ENCODE measurements at regions not wholly inside any gene's neighbourhood (a gene's known extent, or its start where the extent isn't known, plus 50 kb on each side); places are given as distances from the start of the nearest gene placed in this dataset.

DNA sequence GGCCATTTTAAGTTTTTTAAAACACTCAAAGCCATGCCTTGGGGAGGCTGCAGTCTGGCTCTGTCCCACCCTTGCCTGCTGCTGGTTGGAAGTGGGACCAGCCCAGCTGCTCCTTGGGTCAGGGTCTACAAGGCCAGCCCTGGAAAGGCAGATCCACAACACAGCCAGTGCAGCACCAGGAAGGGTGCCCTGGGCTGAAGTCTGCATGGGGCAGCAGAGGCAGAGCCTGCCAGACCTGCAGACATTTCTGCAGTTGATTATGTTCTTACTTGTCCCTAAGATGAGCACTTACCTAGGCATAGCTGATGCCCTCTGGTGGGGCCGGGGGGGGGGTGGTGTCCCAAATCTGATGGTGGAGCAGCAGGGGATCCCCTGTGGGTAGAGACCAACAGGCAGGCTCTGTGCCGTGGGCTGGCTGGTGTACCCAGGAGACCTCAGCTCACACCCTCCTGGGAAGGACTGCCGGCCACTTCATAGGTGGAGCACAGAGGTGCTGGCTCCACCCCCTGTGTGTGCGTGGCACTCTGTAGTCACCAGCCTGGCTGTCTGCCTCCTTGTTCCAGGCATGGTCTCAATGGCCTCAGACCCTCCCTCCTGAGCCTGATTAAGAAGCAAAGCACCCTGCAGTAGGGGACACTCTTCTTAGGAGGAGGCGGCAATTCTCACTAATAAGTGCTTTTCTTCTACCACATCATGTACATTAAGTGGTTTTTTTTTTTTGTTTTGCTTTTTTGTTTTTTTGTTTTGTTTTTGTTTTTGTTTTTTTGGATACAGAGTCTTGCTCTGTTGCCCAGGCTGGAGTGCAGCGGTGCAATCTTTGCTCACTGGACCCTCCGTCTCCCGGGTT, 97.4 kb upstream of the KLF13 start:
- Histone ChIP-seq H4K20me1 (replicated peaks; ENCODE audit: control insufficient read depth, extremely low read depth, insufficient read depth, low read length) (no peaks in the 10 kb centered on the region), H3K9ac (replicated peaks; ENCODE audit: extremely low read depth, insufficient read depth, low read length) (no peak overlapping the region), H3K36me3 (ENCODE audit: control insufficient read depth in 2 of 2, extremely low read depth in 1 of 2, insufficient read depth in 2 of 2, low read length in 2 of 2) (no peaks in the 10 kb centered on the region), H3K4me1 (ENCODE audit: control insufficient read depth, extremely low read depth, insufficient read depth, low read length) (peaks cover 2% of the 10 kb centered on the region), H3K79me2 (ENCODE audit: control insufficient read depth, insufficient read depth, low read length) (no peaks in the 10 kb centered on the region), H3K4me3 (replicated peaks in 1 of 3; ENCODE audit: insufficient read depth in 1 of 3, low read depth in 1 of 3, low read length in 3 of 3) (no peak overlapping the region), H3K9me3 (replicated peaks; ENCODE audit: control insufficient read depth, insufficient read depth, low read length) (no peaks in the 10 kb centered on the region), H2AFZ (ENCODE audit: low read depth, low read length) (no peak overlapping the region), H3K9me1 (replicated peaks; ENCODE audit: control insufficient read depth, extremely low read depth, insufficient read depth, low read length) (no peaks in the 10 kb centered on the region), H3K27ac (ENCODE audit: insufficient read depth, low read depth, low read length) (no peak overlapping the region), H3K27me3 (ENCODE audit: control insufficient read depth in 2 of 2, insufficient read depth in 2 of 2, low read length in 2 of 2) (peaks cover 2 to 8% of the 10 kb centered on the region in 2 experiments), H3K4me2 (ENCODE audit: insufficient read depth, low read length) (no peak overlapping the region)
- dilution Hi-C loops (cut with MboI; ENCODE audit: extremely low pct_ligation_motif_present, low sequenced_read_pairs) (no loop called here), intact Hi-C loops (cut with micrococcal nuclease) (no loop called here)
- CTCF ChIA-PET: interaction anchor here (1.7 kb wide), 1 partner anchor 260 kb away, joined by 3 read pairs; no protein-coding TSS in a partner anchor
- no peak for TF ChIP-seq MYC (IDR thresholded peaks at IDR 0.05; ENCODE audit: low read depth, low read length)
- no TSS peak for BruUV-seq (replicated peaks)
- FAIRE-seq (no peak), DNase-seq (ENCODE audit: low read depth, low spot score) (no peak)
- POLR2A ChIA-PET: no interaction called here

- no peaks in the 10 kb centered on the region for H3K9me3 ChIP-seq (replicated peaks; ENCODE audit: control insufficient read depth, insufficient read depth, low read length)
- H3K27me3 ChIP-seq (ENCODE audit: control insufficient read depth in 2 of 2, insufficient read depth in 2 of 2, low read length in 2 of 2): peaks cover 0 to 5% of the 10 kb centered on the region in 2 experiments
- BruUV-seq (replicated peaks): no TSS peak
- intact Hi-C loops (cut with micrococcal nuclease) (no loop called here), dilution Hi-C loops (cut with MboI; ENCODE audit: extremely low pct_ligation_motif_present, low sequenced_read_pairs) (no loop called here)
- ChIA-PET CTCF (interaction anchor here (1.1 to 1.7 kb wide), 2 partner anchors 258 kb away, joined by 3 read pairs; no protein-coding TSS in a partner anchor), POLR2A (no interaction called here)
- H3K4me1 ChIP-seq (ENCODE audit: control insufficient read depth, extremely low read depth, insufficient read depth, low read length): no peaks in the 10 kb centered on the region
- H3K79me2 ChIP-seq (ENCODE audit: control insufficient read depth, insufficient read depth, low read length): no peaks in the 10 kb centered on the region
- no peaks in the 10 kb centered on the region for H3K36me3 ChIP-seq (ENCODE audit: control insufficient read depth in 2 of 2, extremely low read depth in 1 of 2, insufficient read depth in 2 of 2, low read length in 2 of 2)
- H3K4me3 ChIP-seq (replicated peaks in 1 of 3; ENCODE audit: insufficient read depth in 1 of 3, low read depth in 1 of 3, low read length in 3 of 3): no peak overlapping the region
- no peaks in the 10 kb centered on the region for H4K20me1 ChIP-seq (replicated peaks; ENCODE audit: control insufficient read depth, extremely low read depth, insufficient read depth, low read length)
- H3K4me2 ChIP-seq (ENCODE audit: insufficient read depth, low read length): no peak overlapping the region
- H3K9me1 ChIP-seq (replicated peaks; ENCODE audit: control insufficient read depth, extremely low read depth, insufficient read depth, low read length): no peaks in the 10 kb centered on the region
- TF ChIP-seq FOS (IDR thresholded peaks at IDR 0.05; ENCODE audit: borderline replicate concordance, insufficient read depth, low read length) (no peak), JUN (IDR thresholded peaks at IDR 0.05; ENCODE audit: borderline replicate concordance, insufficient read depth, insufficient read length, low read depth) (no peak), MYC (IDR thresholded peaks at IDR 0.05; ENCODE audit: low read depth, low read length) (no peak), GATA2 (IDR thresholded peaks at IDR 0.05; ENCODE audit: insufficient read depth, insufficient read length, low read depth, low read length) (no peak), EZH2 (IDR thresholded peaks at IDR 0.05; ENCODE audit: borderline replicate concordance, low read depth, low read length, severe bottlenecking) (no peak), MAX (IDR thresholded peaks at IDR 0.05; ENCODE audit: insufficient read depth, insufficient read length) (no peak), POLR2AphosphoS5 (IDR thresholded peaks at IDR 0.05; ENCODE audit: insufficient read depth, low read depth, low read length) (no peak), POLR2A (IDR thresholded peaks at IDR 0.05; ENCODE audit: low read depth, low read length) (no peak)
- TF ChIP-seq, protein P1, sequence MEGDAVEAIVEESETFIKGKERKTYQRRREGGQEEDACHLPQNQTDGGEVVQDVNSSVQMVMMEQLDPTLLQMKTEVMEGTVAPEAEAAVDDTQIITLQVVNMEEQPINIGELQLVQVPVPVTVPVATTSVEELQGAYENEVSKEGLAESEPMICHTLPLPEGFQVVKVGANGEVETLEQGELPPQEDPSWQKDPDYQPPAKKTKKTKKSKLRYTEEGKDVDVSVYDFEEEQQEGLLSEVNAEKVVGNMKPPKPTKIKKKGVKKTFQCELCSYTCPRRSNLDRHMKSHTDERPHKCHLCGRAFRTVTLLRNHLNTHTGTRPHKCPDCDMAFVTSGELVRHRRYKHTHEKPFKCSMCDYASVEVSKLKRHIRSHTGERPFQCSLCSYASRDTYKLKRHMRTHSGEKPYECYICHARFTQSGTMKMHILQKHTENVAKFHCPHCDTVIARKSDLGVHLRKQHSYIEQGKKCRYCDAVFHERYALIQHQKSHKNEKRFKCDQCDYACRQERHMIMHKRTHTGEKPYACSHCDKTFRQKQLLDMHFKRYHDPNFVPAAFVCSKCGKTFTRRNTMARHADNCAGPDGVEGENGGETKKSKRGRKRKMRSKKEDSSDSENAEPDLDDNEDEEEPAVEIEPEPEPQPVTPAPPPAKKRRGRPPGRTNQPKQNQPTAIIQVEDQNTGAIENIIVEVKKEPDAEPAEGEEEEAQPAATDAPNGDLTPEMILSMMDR (IDR thresholded peaks at IDR 0.05; ENCODE audit: extremely low read depth in 1 of 2, insufficient read depth in 1 of 2, low read depth in 1 of 2, low read length in 2 of 2): no peak
- DNase-seq (ENCODE audit: low read depth, low spot score) (no peak), FAIRE-seq (no peak)
- no peak overlapping the region for H3K9ac ChIP-seq (replicated peaks; ENCODE audit: extremely low read depth, insufficient read depth, low read length)
- H2AFZ ChIP-seq (ENCODE audit: low read depth, low read length): no peak overlapping the region
- no peak overlapping the region for H3K27ac ChIP-seq (ENCODE audit: insufficient read depth, low read depth, low read length)
Observed at GRCh38 chr15:31230630-31231485, 95.8 kb upstream of the KLF13 start.
